A549 (cell line): ENCODE measurements at regions not wholly inside any gene's neighbourhood (a gene's known extent, or its start where the extent isn't known, plus 50 kb on each side); places are given as distances from the start of the nearest gene placed in this dataset.

Experiments
- CEBPB ChIP-seq, 2 experiments: fragments of >200 bp in 1 of 2; sonication (Bioruptor Twin) in 1 of 2; formaldehyde crosslinking in 1 of 2; IDR thresholded peaks; 2 replicates each; pipeline ENCODE4 v1.6.1; 2012 to 2016
- CTCF ChIP-seq: fragments of >200 bp; sonication (Bioruptor Twin); formaldehyde crosslinking; IDR thresholded peaks from 3 replicates; pipeline ENCODE4 v1.5.1; 2016
- E2F6 ChIP-seq: IDR thresholded peaks from 2 replicates; pipeline ENCODE4 v1.6.1; 2012; ENCODE audit warnings: low read depth, borderline replicate concordance
- EP300 ChIP-seq, 2 experiments: fragments of >200 bp; sonication (Bioruptor Twin); formaldehyde crosslinking; IDR thresholded peaks; 2 replicates in 1 of 2; 3 replicates in 1 of 2; pipeline ENCODE4 v1.6.1; 2016 to 2017
- FOSL2 ChIP-seq, 2 experiments: fragments of 450-650 bp in 1 of 2; fragments of >200 bp in 1 of 2; sonication (Bioruptor Twin) in 1 of 2; formaldehyde crosslinking; IDR thresholded peaks; 2 replicates each; pipeline versions ENCODE4 v1.5.0 to v1.6.1; 2016 to 2020; ENCODE audit warnings: mild to moderate bottlenecking in 1 of 2, moderate library complexity in 1 of 2
- MAFK ChIP-seq: fragments of 450-650 bp; IDR thresholded peaks from 2 replicates; pipeline ENCODE4 v1.6.1; 2014; ENCODE audit not compliant: partially characterized antibody
- POLR2A ChIP-seq: IDR thresholded peaks from 2 replicates; pipeline ENCODE4 v1.6.1; 2012; ENCODE audit warnings: mild to moderate bottlenecking, low read length
- RFX5 ChIP-seq: fragments of 450-650 bp; IDR thresholded peaks from 2 replicates; pipeline ENCODE4 v1.7.1; 2014; ENCODE audit warnings: antibody characterized with exemption, mild to moderate bottlenecking, moderate library complexity
- SMC3 ChIP-seq: fragments of >200 bp; sonication (Bioruptor Twin); formaldehyde crosslinking; IDR thresholded peaks from 3 replicates; pipeline ENCODE4 v1.6.1; 2018; ENCODE audit warnings: inconsistent platforms
- USF2 ChIP-seq: fragments of 450-650 bp; IDR thresholded peaks from 2 replicates; pipeline ENCODE4 v1.6.1; 2014; ENCODE audit warnings: antibody characterized with exemption

GRCh38 chr16:72654535-72654934 is 393.4 kb downstream of the ZFHX3 start:
- TF ChIP-seq USF2 (no peak), CEBPB (IDR thresholded peaks at IDR 0.05) (no peak), POLR2A (no peak), EP300 (IDR thresholded peaks at IDR 0.05) (no peak), SMC3 (no peak), E2F6 (no peak), CTCF (no peak), RFX5 (no peak), MAFK (no peak), FOSL2 (IDR thresholded peaks at IDR 0.05) (no peak), FOSL2 (CRISPR knock-in tag; IDR thresholded peaks at IDR 0.05) (no peak)
